Natural killer cell treated with Interleukin-12 subunit alpha and Interleukin-12 subunit beta and Interleukin-15 and Interleukin-18, amount 100 ng/mL, for 72 hours (primary cell): ENCODE measurements at regions not wholly inside any gene's neighbourhood (a gene's known extent, or its start where the extent isn't known, plus 50 kb on each side); places are given as distances from the start of the nearest gene placed in this dataset.

ENCODE experiments used
- ATAC-seq, 2 donors: fragments of 150-1000 bp; cut with Tn5 transposase in 1 of 2; sonication (Bioruptor Pico), chemical (Tn5 transposase) in 1 of 2; 2 replicates each; pipeline ENCODE4 v1.10.0; 2021
- DNase-seq: peaks from one replicate; pipeline ENCODE4 v3.0.0; 2022; ENCODE audit warnings: low spot score
- H3K27ac Mint-ChIP-seq, 2 donors: 1 replicate in 1 of 2; 2 replicates in 1 of 2; pipeline ENCODE4 v1.8.0; 2022; ENCODE audit warnings: mixed read lengths in 2 of 2, mild to moderate bottlenecking in 1 of 2, moderate library complexity in 1 of 2
- H3K27me3 Mint-ChIP-seq, 2 donors: 1 replicate in 1 of 2; 2 replicates in 1 of 2; pipeline ENCODE4 v1.8.0; 2022; ENCODE audit warnings: mixed read lengths in 2 of 2
- H3K36me3 Mint-ChIP-seq: one replicate; pipeline ENCODE4 v1.8.0; 2022; ENCODE audit warnings: mixed read lengths
- H3K4me1 Mint-ChIP-seq, 2 donors: 1 replicate in 1 of 2; 2 replicates in 1 of 2; pipeline ENCODE4 v1.8.0; 2022; ENCODE audit warnings: low read depth in 2 of 2, mixed read lengths in 2 of 2, mild to moderate bottlenecking in 1 of 2
- H3K4me3 Mint-ChIP-seq: one replicate; pipeline ENCODE4 v1.8.0; 2022; ENCODE audit warnings: mixed read lengths
- H3K9me3 Mint-ChIP-seq: 2 replicates; pipeline ENCODE4 v1.8.0; 2022; ENCODE audit warnings: mixed read lengths

GRCh38 chr9:18007621-18008020, 428.8 kb downstream of the SH3GL2 start:
- H3K27ac Mint-ChIP-seq = no peak overlapping the region
- DNase-seq (no peak), ATAC-seq (no peak)
- H3K9me3 Mint-ChIP-seq = peaks cover 7% of the 10 kb centered on the region
- no peak overlapping the region for H3K4me3 Mint-ChIP-seq
- no peaks in the 10 kb centered on the region for H3K36me3 Mint-ChIP-seq
- no peaks in the 10 kb centered on the region for H3K27me3 Mint-ChIP-seq
- H3K4me1 Mint-ChIP-seq = no peaks in the 10 kb centered on the region

DNA sequence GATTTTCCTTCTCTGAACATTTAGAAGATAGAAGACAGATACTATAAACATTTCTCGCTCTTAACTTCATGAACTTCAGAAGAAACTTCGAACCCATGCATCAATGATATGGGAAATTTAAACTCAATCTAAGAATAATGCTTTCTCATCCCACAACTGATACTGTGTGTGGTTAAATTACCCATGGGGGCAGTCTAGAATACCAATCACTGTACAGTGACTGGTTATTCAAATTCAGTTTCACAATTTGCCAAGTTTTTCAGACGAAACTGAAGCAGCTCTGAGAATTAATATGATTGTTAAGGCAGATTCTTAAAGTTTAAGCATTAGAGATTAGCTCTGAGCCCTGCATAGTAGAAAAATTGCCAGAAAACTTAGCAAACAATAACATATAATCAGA, 431.0 kb downstream of the SH3GL2 start:
- Mint-ChIP-seq H3K4me1 (no peaks in the 10 kb centered on the region), H3K27ac (no peak overlapping the region), H3K36me3 (no peaks in the 10 kb centered on the region), H3K4me3 (no peak overlapping the region), H3K9me3 (peaks cover 6% of the 10 kb centered on the region), H3K27me3 (no peaks in the 10 kb centered on the region)
- ATAC-seq = no peak
- no peak for DNase-seq

DNA sequence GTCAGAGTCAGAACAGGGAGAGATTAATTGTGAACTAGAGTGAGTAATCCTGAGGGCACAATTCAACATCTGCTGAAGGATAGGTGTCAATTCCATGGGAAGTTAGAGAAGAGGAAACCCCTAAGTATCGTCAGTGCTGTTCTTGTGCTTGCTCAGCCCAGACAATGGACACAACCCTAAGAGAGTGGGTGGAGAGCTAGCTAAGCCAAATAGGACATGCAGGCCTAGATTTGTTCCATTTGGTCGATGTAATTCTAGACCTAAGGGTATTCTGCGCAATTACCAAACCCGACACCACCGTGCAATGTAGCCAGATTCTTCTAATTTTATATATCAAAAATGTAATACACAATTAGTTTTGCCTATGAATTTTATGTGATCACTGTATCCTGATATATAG, 431.6 kb downstream of the SH3GL2 start:
- ATAC-seq = no peak
- Mint-ChIP-seq H3K27me3 (no peaks in the 10 kb centered on the region), H3K27ac (no peak overlapping the region), H3K4me3 (no peak overlapping the region), H3K4me1 (no peaks in the 10 kb centered on the region), H3K36me3 (no peaks in the 10 kb centered on the region), H3K9me3 (peaks cover 5% of the 10 kb centered on the region)
- no peak for DNase-seq

- Mint-ChIP-seq H3K27me3 (no peaks in the 10 kb centered on the region), H3K4me1 (no peaks in the 10 kb centered on the region), H3K27ac (no peak overlapping the region), H3K9me3 (peaks cover 5% of the 10 kb centered on the region), H3K4me3 (no peak overlapping the region), H3K36me3 (no peaks in the 10 kb centered on the region)
- no peak for ATAC-seq
- no peak for DNase-seq
Observed at GRCh38 chr9:18012170-18012569, 433.3 kb downstream of the SH3GL2 start.

DNA sequence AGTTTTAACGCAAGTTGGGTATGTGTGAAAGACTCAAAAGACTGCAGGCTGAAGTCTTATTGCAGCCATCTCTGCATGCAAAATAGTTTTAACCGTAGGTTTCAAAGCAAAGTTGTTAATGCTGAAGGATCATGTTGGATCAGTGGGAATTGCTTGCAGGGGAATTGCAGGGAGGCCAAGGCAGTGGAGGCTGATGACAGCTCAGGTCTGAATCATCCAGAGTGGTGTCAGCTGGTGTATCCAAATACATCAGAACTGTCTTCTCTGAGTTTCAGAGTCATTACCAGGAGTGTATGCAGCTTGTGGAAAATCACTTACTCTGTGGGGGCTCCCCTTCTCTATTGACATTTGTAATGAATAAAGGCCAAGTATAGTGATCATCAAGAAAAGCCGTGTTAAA, 435.7 kb downstream of the SH3GL2 start:
- ATAC-seq = no peak
- H3K36me3 Mint-ChIP-seq = no peaks in the 10 kb centered on the region
- H3K4me1 Mint-ChIP-seq = no peaks in the 10 kb centered on the region
- H3K9me3 Mint-ChIP-seq = peaks cover 7% of the 10 kb centered on the region
- no peaks in the 10 kb centered on the region for H3K27me3 Mint-ChIP-seq
- no peak for DNase-seq
- H3K27ac Mint-ChIP-seq = no peak overlapping the region
- no peak overlapping the region for H3K4me3 Mint-ChIP-seq

- H3K27me3 Mint-ChIP-seq = no peaks in the 10 kb centered on the region
- H3K36me3 Mint-ChIP-seq = no peaks in the 10 kb centered on the region
- H3K4me3 Mint-ChIP-seq = no peak overlapping the region
- H3K9me3 Mint-ChIP-seq = peaks cover 11% of the 10 kb centered on the region
- no peaks in the 10 kb centered on the region for H3K4me1 Mint-ChIP-seq
- DNase-seq (no peak), ATAC-seq (no peak)
- H3K27ac Mint-ChIP-seq = no peak overlapping the region
Observed at GRCh38 chr9:18015116-18015515, 436.2 kb downstream of the SH3GL2 start.

DNA sequence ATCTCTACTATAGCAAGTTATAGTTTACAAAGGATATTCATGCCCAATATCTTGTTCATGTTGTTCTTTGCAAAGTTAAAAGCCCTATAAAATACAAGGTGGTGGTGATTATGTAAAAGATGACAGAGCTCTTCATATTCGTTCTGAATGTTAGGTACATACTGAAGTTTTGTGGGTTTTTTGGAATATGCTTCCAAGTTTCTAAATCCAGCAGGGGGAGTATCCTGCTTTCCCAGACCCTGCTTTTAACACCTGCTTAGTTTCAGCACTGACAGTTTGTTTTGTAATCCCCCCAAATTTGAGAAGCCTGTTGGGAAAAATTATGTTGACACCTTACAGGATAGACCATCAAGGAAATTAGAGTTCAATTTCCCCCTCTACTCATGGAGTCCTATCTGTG, 438.3 kb downstream of the SH3GL2 start:
- Mint-ChIP-seq H3K4me3 (no peak overlapping the region), H3K4me1 (no peaks in the 10 kb centered on the region), H3K36me3 (no peaks in the 10 kb centered on the region), H3K27ac (no peak overlapping the region), H3K9me3 (peaks cover 15% of the 10 kb centered on the region), H3K27me3 (no peaks in the 10 kb centered on the region)
- DNase-seq = no peak
- ATAC-seq = no peak

DNA sequence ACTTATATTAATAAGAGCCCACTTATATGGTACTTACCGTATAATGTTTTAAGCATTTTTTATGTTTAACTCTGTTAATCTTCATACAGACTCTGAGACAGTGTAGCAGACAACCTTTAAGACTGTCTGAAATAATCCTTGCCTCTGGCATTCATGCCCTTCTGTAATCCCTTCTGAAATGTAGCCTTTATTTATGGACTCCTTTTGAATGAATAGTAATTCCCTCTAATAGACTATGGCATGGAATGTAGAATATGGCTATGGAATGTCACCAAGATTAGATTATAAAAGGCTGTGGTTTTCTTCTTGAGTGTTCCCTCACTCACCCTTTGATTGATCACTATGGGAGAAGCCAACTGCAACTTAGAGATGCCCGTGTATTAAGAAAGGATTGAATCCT, 439.4 kb downstream of the SH3GL2 start:
- Mint-ChIP-seq H3K9me3 (peaks cover 15% of the 10 kb centered on the region), H3K27me3 (no peaks in the 10 kb centered on the region), H3K4me1 (no peaks in the 10 kb centered on the region), H3K36me3 (no peaks in the 10 kb centered on the region), H3K27ac (no peak overlapping the region), H3K4me3 (no peak overlapping the region)
- ATAC-seq (no peak), DNase-seq (no peak)

- ATAC-seq (no peak), DNase-seq (no peak)
- Mint-ChIP-seq H3K27me3 (no peaks in the 10 kb centered on the region), H3K9me3 (peaks cover 15% of the 10 kb centered on the region), H3K4me3 (no peak overlapping the region), H3K4me1 (no peaks in the 10 kb centered on the region), H3K36me3 (no peaks in the 10 kb centered on the region), H3K27ac (no peak overlapping the region)
Observed at GRCh38 chr9:18018661-18019060, 439.8 kb downstream of the SH3GL2 start.

DNA sequence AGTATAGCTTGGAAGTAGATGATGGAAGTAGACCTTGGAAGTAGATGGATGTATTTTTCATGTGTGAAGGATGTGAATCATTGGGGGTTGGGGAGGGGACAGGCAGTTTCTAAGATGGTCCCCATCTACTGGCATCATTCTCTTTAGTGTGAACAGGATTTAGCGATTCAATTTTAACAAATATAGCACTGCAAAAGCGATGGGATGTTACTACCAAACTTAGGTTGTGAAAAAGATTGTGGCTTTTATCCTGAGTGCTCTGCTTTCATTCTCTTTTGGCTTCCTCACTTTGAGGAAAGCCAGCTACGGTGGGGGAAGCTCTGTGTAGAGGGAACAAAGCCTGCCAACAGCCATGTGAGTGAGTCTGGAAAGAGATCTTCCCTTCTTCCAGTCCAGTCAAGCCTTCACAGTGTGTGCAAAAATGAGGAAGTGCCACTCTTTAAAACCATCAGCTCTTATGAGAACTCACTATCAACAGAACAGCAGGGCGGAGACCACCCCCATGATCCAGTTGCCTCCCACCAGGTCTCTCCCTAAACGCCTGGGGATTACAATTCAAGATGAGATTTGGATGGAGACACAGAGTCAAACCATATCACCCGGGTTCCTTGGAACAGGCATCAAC, 441.4 kb downstream of the SH3GL2 start:
- H3K36me3 Mint-ChIP-seq = no peaks in the 10 kb centered on the region
- H3K9me3 Mint-ChIP-seq = peaks cover 19% of the 10 kb centered on the region
- H3K27me3 Mint-ChIP-seq = no peaks in the 10 kb centered on the region
- no peak overlapping the region for H3K27ac Mint-ChIP-seq
- ATAC-seq = no peak
- no peak for DNase-seq
- H3K4me3 Mint-ChIP-seq = no peak overlapping the region
- no peaks in the 10 kb centered on the region for H3K4me1 Mint-ChIP-seq

GRCh38 chr9:18022642-18023041, 443.8 kb downstream of the SH3GL2 start:
- H3K4me3 Mint-ChIP-seq = no peak overlapping the region
- no peaks in the 10 kb centered on the region for H3K4me1 Mint-ChIP-seq
- peaks cover 26% of the 10 kb centered on the region for H3K9me3 Mint-ChIP-seq
- no peaks in the 10 kb centered on the region for H3K36me3 Mint-ChIP-seq
- no peaks in the 10 kb centered on the region for H3K27me3 Mint-ChIP-seq
- DNase-seq (no peak), ATAC-seq (no peak)
- H3K27ac Mint-ChIP-seq = no peak overlapping the region

GRCh38 chr9:18023332-18023731, 444.5 kb downstream of the SH3GL2 start:
- Mint-ChIP-seq H3K36me3 (no peaks in the 10 kb centered on the region), H3K27me3 (no peaks in the 10 kb centered on the region)
- no peak for ATAC-seq

DNA sequence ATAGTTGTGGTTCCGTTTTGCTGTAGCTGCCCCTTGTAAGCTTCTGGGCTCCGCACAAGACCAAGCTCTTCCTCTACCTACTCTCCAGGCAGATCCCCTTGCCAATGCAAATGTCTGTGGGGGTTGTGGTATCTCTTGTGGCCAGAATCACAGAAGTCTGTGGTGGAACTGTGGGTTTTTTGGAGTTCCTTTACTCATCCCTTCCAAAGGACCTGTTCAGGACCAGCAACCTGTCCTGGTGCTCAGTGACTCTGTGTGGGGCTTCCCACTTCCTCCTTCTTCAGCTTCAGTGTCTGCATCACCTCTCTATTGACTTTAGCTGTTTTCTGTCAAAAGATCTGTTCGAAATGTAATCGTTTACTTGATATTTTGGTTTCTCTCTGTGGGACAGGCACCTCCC, 441.3 kb upstream of the ADAMTSL1 start:
- H3K4me3 Mint-ChIP-seq = no peak overlapping the region
- ATAC-seq (no peak), DNase-seq (no peak)
- H3K27ac Mint-ChIP-seq = no peak overlapping the region
- H3K9me3 Mint-ChIP-seq = peaks cover 12% of the 10 kb centered on the region
- H3K36me3 Mint-ChIP-seq = no peaks in the 10 kb centered on the region
- H3K4me1 Mint-ChIP-seq = no peaks in the 10 kb centered on the region
- no peaks in the 10 kb centered on the region for H3K27me3 Mint-ChIP-seq

More at GRCh38 chr9:18023332-18023731, 444.5 kb downstream of the SH3GL2 start:
- peaks cover 29% of the 10 kb centered on the region for H3K9me3 Mint-ChIP-seq
- no peaks in the 10 kb centered on the region for H3K4me1 Mint-ChIP-seq
- H3K4me3 Mint-ChIP-seq = no peak overlapping the region
- DNase-seq = no peak
- H3K27ac Mint-ChIP-seq = no peak overlapping the region

DNA sequence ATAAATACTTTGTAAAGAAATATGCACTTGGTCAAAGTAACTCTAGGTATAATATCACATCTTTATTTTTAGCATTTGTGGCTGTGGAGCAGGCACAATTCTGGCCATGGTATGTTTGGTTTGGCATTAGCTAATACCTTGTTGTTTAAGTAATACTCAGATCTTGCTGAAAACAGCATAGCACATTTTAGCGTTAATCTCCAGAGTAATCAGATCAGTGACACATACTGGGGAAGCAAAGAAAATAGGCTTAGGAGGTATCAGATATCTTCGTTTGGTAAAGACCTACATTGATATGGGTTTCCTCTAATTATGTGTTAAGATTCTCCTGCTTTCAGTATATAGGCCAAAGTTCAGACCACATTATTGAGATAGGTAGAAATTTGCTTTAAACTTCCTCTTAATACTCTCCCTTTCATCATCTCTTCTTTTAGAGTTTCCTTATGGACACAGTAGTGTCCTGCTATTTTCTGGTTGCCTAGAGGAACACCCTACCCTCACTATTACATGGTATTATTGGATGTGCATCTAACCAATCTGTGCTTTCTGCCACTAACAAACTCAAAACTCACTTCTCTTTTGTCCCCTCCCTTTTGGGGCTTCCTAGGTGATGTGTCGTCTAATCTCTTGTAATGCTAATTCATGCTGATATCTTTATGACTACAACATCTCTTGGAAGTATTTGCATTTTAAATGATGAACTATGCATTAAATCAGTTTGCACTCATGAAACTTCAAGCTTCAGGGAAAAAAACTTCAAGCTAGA, 437.3 kb upstream of the ADAMTSL1 start:
- DNase-seq (no peak), ATAC-seq (no peak)
- H3K4me1 Mint-ChIP-seq = no peaks in the 10 kb centered on the region
- H3K4me3 Mint-ChIP-seq = no peak overlapping the region
- H3K36me3 Mint-ChIP-seq = no peaks in the 10 kb centered on the region
- H3K9me3 Mint-ChIP-seq = peaks cover 5% of the 10 kb centered on the region
- no peak overlapping the region for H3K27ac Mint-ChIP-seq
- no peaks in the 10 kb centered on the region for H3K27me3 Mint-ChIP-seq

- Mint-ChIP-seq H3K4me1 (no peaks in the 10 kb centered on the region), H3K36me3 (no peaks in the 10 kb centered on the region), H3K27ac (no peak overlapping the region), H3K4me3 (no peak overlapping the region), H3K9me3 (peaks cover 5% of the 10 kb centered on the region), H3K27me3 (no peaks in the 10 kb centered on the region)
- DNase-seq = no peak
- ATAC-seq = no peak
Observed at GRCh38 chr9:18037981-18038380, 436.0 kb upstream of the ADAMTSL1 start.
